IgD-negative memory B cell (primary cell): ENCODE measurements at regions not wholly inside any gene's neighbourhood (a gene's known extent, or its start where the extent isn't known, plus 50 kb on each side); places are given as distances from the start of the nearest gene placed in this dataset.
A peak's percentile ranks its signal among the peaks of the same experiment; 100 is the strongest.
"Not testable (repeated sequence)": the region's sequence is repeated elsewhere in the genome, so short reads cannot be mapped to it uniquely, and the experiment has no call there.

Source experiments
- H3K27ac Mint-ChIP-seq, 3 donors: one replicate each; pipeline ENCODE4 v1.8.0; 2020 to 2022; ENCODE audit warnings: mild to moderate bottlenecking in 3 of 3, mixed read lengths in 3 of 3, moderate library complexity in 1 of 3
- H3K27me3 Mint-ChIP-seq: one replicate; pipeline ENCODE4 v1.8.0; 2021; ENCODE audit warnings: mixed read lengths
- H3K36me3 Mint-ChIP-seq: one replicate; pipeline ENCODE4 v1.8.0; 2020; ENCODE audit warnings: mild to moderate bottlenecking, mixed read lengths
- H3K4me1 Mint-ChIP-seq, 3 donors: one replicate each; pipeline ENCODE4 v1.8.0; 2020 to 2022; ENCODE audit warnings: mixed read lengths in 3 of 3, mild to moderate bottlenecking in 1 of 3
- H3K4me3 Mint-ChIP-seq, 4 donors: one replicate each; pipeline ENCODE4 v1.8.0; 2020 to 2022; ENCODE audit warnings: mild to moderate bottlenecking in 4 of 4, mixed read lengths in 4 of 4, moderate library complexity in 3 of 4
- H3K9me3 Mint-ChIP-seq, 3 donors: one replicate each; pipeline ENCODE4 v1.8.0; 2020 to 2021; ENCODE audit warnings: mixed read lengths in 3 of 3, mild to moderate bottlenecking in 1 of 3

GRCh38 chr12:66808606-66809005 lies 129.7 kb upstream of the GRIP1 start:
- no peak overlapping the region for H3K27ac Mint-ChIP-seq
- H3K36me3 Mint-ChIP-seq: no peaks in the 10 kb centered on the region
- H3K27me3 Mint-ChIP-seq: peaks cover 3% of the 10 kb centered on the region
- H3K4me3 Mint-ChIP-seq: no peak overlapping the region
- no peaks in the 10 kb centered on the region for H3K9me3 Mint-ChIP-seq
- peaks cover 0 to 3% (median 0%) of the 10 kb centered on the region in 3 donors for H3K4me1 Mint-ChIP-seq

- peaks cover 0 to 3% (median 0%) of the 10 kb centered on the region in 3 donors for H3K4me1 Mint-ChIP-seq
Observed at GRCh38 chr12:66813137-66813892, 134.4 kb upstream of the GRIP1 start.

GRCh38 chr12:66819587-66819986 lies 140.7 kb upstream of the GRIP1 start:
- Mint-ChIP-seq H3K27me3 (no peaks in the 10 kb centered on the region), H3K9me3 (no peaks in the 10 kb centered on the region), H3K36me3 (no peaks in the 10 kb centered on the region), H3K4me3 (no peak overlapping the region), H3K27ac (no peak overlapping the region), H3K4me1 (no peaks in the 10 kb centered on the region)

More at GRCh38 chr12:66813137-66813892, 134.4 kb upstream of the GRIP1 start:
- no peaks in the 10 kb centered on the region for H3K36me3 Mint-ChIP-seq
- no peak overlapping the region for H3K4me3 Mint-ChIP-seq
- no peak overlapping the region for H3K27ac Mint-ChIP-seq
- no peaks in the 10 kb centered on the region for H3K9me3 Mint-ChIP-seq
- H3K27me3 Mint-ChIP-seq: peaks cover 1% of the 10 kb centered on the region

- Mint-ChIP-seq H3K36me3 (peaks cover 1% of the 10 kb centered on the region), H3K9me3 (peaks cover 0 to 3% (median 0%) of the 10 kb centered on the region in 3 donors), H3K27me3 (no peaks in the 10 kb centered on the region), H3K4me1 (no peaks in the 10 kb centered on the region), H3K27ac (no peak overlapping the region), H3K4me3 (no peak overlapping the region)
Observed at GRCh38 chr12:66822961-66823360, 144.1 kb upstream of the GRIP1 start.

GRCh38 chr12:66823857-66824570 lies 145.1 kb upstream of the GRIP1 start:
- H3K4me3 Mint-ChIP-seq: no peak overlapping the region
- peaks cover 0 to 3% (median 0%) of the 10 kb centered on the region in 3 donors for H3K9me3 Mint-ChIP-seq
- H3K27me3 Mint-ChIP-seq: no peaks in the 10 kb centered on the region
- peaks cover 1% of the 10 kb centered on the region for H3K36me3 Mint-ChIP-seq
- no peak overlapping the region for H3K27ac Mint-ChIP-seq
- no peaks in the 10 kb centered on the region for H3K4me1 Mint-ChIP-seq

GRCh38 chr12:66825921-66826320 lies 147.0 kb upstream of the GRIP1 start:
- H3K27ac Mint-ChIP-seq, H3K27me3 Mint-ChIP-seq, H3K4me3 Mint-ChIP-seq, H3K9me3 Mint-ChIP-seq, H3K36me3 Mint-ChIP-seq, H3K4me1 Mint-ChIP-seq: not testable (repeated sequence)

GRCh38 chr12:66829660-66830325 lies 150.9 kb upstream of the GRIP1 start:
- Mint-ChIP-seq H3K36me3 (peaks cover 1% of the 10 kb centered on the region), H3K9me3 (peaks cover 0 to 3% (median 0%) of the 10 kb centered on the region in 3 donors), H3K4me3 (no peak overlapping the region), H3K4me1 (peaks cover 0 to 2% (median 0%) of the 10 kb centered on the region in 3 donors), H3K27ac (no peak overlapping the region), H3K27me3 (no peaks in the 10 kb centered on the region)

GRCh38 chr12:66831495-66831894 lies 152.6 kb upstream of the GRIP1 start:
- Mint-ChIP-seq H3K4me3 (no peak overlapping the region), H3K9me3 (no peaks in the 10 kb centered on the region), H3K36me3 (no peaks in the 10 kb centered on the region), H3K4me1 (peaks cover 0 to 2% (median 0%) of the 10 kb centered on the region in 3 donors), H3K27ac (no peak overlapping the region), H3K27me3 (no peaks in the 10 kb centered on the region)

GRCh38 chr12:66832997-66833396 lies 154.1 kb upstream of the GRIP1 start:
- no peak overlapping the region for H3K27ac Mint-ChIP-seq
- no peak overlapping the region for H3K4me3 Mint-ChIP-seq
- H3K36me3 Mint-ChIP-seq: no peaks in the 10 kb centered on the region
- no peaks in the 10 kb centered on the region for H3K9me3 Mint-ChIP-seq
- no peaks in the 10 kb centered on the region for H3K27me3 Mint-ChIP-seq
- peaks cover 0 to 2% (median 0%) of the 10 kb centered on the region in 3 donors for H3K4me1 Mint-ChIP-seq

GRCh38 chr12:66836623-66837310 lies 157.9 kb upstream of the GRIP1 start:
- Mint-ChIP-seq H3K27ac (no peak overlapping the region), H3K9me3 (no peaks in the 10 kb centered on the region), H3K27me3 (no peaks in the 10 kb centered on the region), H3K4me3 (no peak overlapping the region), H3K4me1 (no peaks in the 10 kb centered on the region), H3K36me3 (no peaks in the 10 kb centered on the region)

GRCh38 chr12:66837311-66837627 lies 158.4 kb upstream of the GRIP1 start:
- Mint-ChIP-seq H3K36me3 (no peaks in the 10 kb centered on the region), H3K9me3 (no peaks in the 10 kb centered on the region), H3K27me3 (no peaks in the 10 kb centered on the region), H3K27ac (no peak overlapping the region), H3K4me3 (no peak overlapping the region), H3K4me1 (no peaks in the 10 kb centered on the region)

GRCh38 chr12:66838366-66838765 lies 159.5 kb upstream of the GRIP1 start:
- no peaks in the 10 kb centered on the region for H3K9me3 Mint-ChIP-seq
- no peaks in the 10 kb centered on the region for H3K36me3 Mint-ChIP-seq
- H3K27me3 Mint-ChIP-seq: no peaks in the 10 kb centered on the region
- no peak overlapping the region for H3K27ac Mint-ChIP-seq
- no peaks in the 10 kb centered on the region for H3K4me1 Mint-ChIP-seq
- H3K4me3 Mint-ChIP-seq: no peak overlapping the region

GRCh38 chr12:66848967-66849366 lies 170.1 kb upstream of the GRIP1 start:
- H3K4me1 Mint-ChIP-seq: peaks cover 0 to 3% (median 0%) of the 10 kb centered on the region in 3 donors
- peaks cover 0 to 2% (median 0%) of the 10 kb centered on the region in 3 donors for H3K9me3 Mint-ChIP-seq
- no peak overlapping the region for H3K4me3 Mint-ChIP-seq
- no peaks in the 10 kb centered on the region for H3K36me3 Mint-ChIP-seq
- peaks cover 18% of the 10 kb centered on the region for H3K27me3 Mint-ChIP-seq
- no peak overlapping the region for H3K27ac Mint-ChIP-seq

GRCh38 chr12:66851134-66851533 lies 172.3 kb upstream of the GRIP1 start:
- Mint-ChIP-seq H3K4me3 (no peak overlapping the region), H3K36me3 (no peaks in the 10 kb centered on the region), H3K27ac (peak overlapping the region in 1 of 3 donors; percentile 35), H3K9me3 (peaks cover 0 to 2% (median 0%) of the 10 kb centered on the region in 3 donors), H3K4me1 (peaks cover 0 to 3% (median 0%) of the 10 kb centered on the region in 3 donors), H3K27me3 (peaks cover 14% of the 10 kb centered on the region)

- Mint-ChIP-seq H3K27me3 (peaks cover 13% of the 10 kb centered on the region), H3K27ac (no peak overlapping the region), H3K36me3 (no peaks in the 10 kb centered on the region), H3K4me1 (peaks cover 0 to 3% (median 0%) of the 10 kb centered on the region in 3 donors), H3K4me3 (no peak overlapping the region), H3K9me3 (peaks cover 0 to 2% (median 0%) of the 10 kb centered on the region in 3 donors)
Observed at GRCh38 chr12:66852091-66852490, 173.2 kb upstream of the GRIP1 start.
